Body of pancreas (tissue), 4 donors: ENCODE measurements at regions not wholly inside any gene's neighbourhood (a gene's known extent, or its start where the extent isn't known, plus 50 kb on each side); places are given as distances from the start of the nearest gene placed in this dataset.

Experiments
- CTCF ChIP-seq, 7 experiments: fragments of 450-650 bp in 4 of 7; fragments of 200-600 bp in 3 of 7; sonication (generic) in 3 of 7; IDR thresholded peaks; one replicate each; pipeline ENCODE4 v1.5.1; 2016 to 2019; ENCODE audit warnings: antibody characterized with exemption in 7 of 7
- POLR2A ChIP-seq, 3 donors: fragments of 450-650 bp; IDR thresholded peaks; one replicate each; pipeline ENCODE4 v1.6.1; 2016; ENCODE audit warnings: antibody characterized with exemption in 3 of 3, mild to moderate bottlenecking in 2 of 3

GRCh38 chr10:10320956-10321355 is 696.7 kb upstream of the CELF2 start:
- TF ChIP-seq POLR2A (IDR thresholded peaks at IDR 0.05) (no peak), CTCF (IDR thresholded peaks at IDR 0.05) (no peak)
